Gastrocnemius medialis (tissue), 4 donors: ENCODE measurements at regions not wholly inside any gene's neighbourhood (a gene's known extent, or its start where the extent isn't known, plus 50 kb on each side); places are given as distances from the start of the nearest gene placed in this dataset.

Source experiments
- ATAC-seq, 2 donors: fragments of 150-250 bp; one replicate each; pipeline ENCODE4 v1.9.1; 2016
- DNase-seq, 2 donors: peaks; one replicate each; pipeline ENCODE4 v3.0.0-alpha.2; 2019
- H3K27ac ChIP-seq, 4 donors: fragments of 200-600 bp; sonication (generic); 1 replicate in 1 of 4; 2 replicates in 3 of 4; pipeline ENCODE4 v1.5.1; 2016 to 2018; ENCODE audit warnings: mild to moderate bottlenecking in 2 of 4, moderate library complexity in 1 of 4
- H3K27me3 ChIP-seq, 3 donors: fragments of 200-600 bp; sonication (generic) in 2 of 3; 1 replicate in 1 of 3; 2 replicates in 2 of 3; pipeline versions ENCODE4 v1.5.1 to v1.6.0; 2016 to 2019; ENCODE audit warnings: mild to moderate bottlenecking in 1 of 3, moderate library complexity in 1 of 3
- H3K36me3 ChIP-seq, 2 donors: fragments of 200-600 bp; sonication (generic) in 1 of 2; one replicate each; pipeline ENCODE4 v1.5.1; 2017 to 2018
- H3K4me1 ChIP-seq, 2 donors: fragments of 200-600 bp; sonication (generic) in 1 of 2; one replicate each; pipeline ENCODE4 v1.5.1; 2016 to 2017; ENCODE audit warnings: mild to moderate bottlenecking in 2 of 2
- H3K4me3 ChIP-seq, 4 donors: fragments of 200-600 bp; sonication (generic) in 3 of 4; 1 replicate in 1 of 4; 2 replicates in 3 of 4; pipeline ENCODE4 v1.5.1; 2016 to 2019; ENCODE audit warnings: mild to moderate bottlenecking in 2 of 4
- H3K9me3 ChIP-seq, 3 donors: fragments of 200-600 bp; sonication (generic) in 2 of 3; 1 replicate in 1 of 3; 2 replicates in 2 of 3; pipeline ENCODE4 v1.5.1; 2016 to 2019
- CTCF ChIP-seq, 5 experiments: fragments of 450-650 bp in 3 of 5; fragments of 200-600 bp in 2 of 5; sonication (generic) in 2 of 5; IDR thresholded peaks in 4 of 5; conservative IDR thresholded peaks in 1 of 5; 1 replicate in 4 of 5; 2 replicates in 1 of 5; pipeline ENCODE4 v1.5.1; 2016 to 2019; ENCODE audit warnings: antibody characterized with exemption in 5 of 5, mild to moderate bottlenecking in 3 of 5, moderate library complexity in 3 of 5
- POLR2A ChIP-seq, 2 donors: fragments of 450-650 bp; IDR thresholded peaks; one replicate each; pipeline ENCODE4 v1.6.1; 2017; ENCODE audit warnings: antibody characterized with exemption in 2 of 2, mild to moderate bottlenecking in 2 of 2, moderate library complexity in 2 of 2
- in situ Hi-C, 4 donors: fragments of 200-750 bp; cut with MboI; loops; one replicate each; pipeline versions ENCODE4 v1.15.0 to v1.8.0; 2017; ENCODE audit warnings: low sequenced_read_pairs in 4 of 4
- intact Hi-C: fragments of 100-400 bp; cut with DNase I; formaldehyde crosslinking; loops from one replicate; pipeline ENCODE4 v1.15.1; 2023; ENCODE audit warnings: low total_unique reads

DNA sequence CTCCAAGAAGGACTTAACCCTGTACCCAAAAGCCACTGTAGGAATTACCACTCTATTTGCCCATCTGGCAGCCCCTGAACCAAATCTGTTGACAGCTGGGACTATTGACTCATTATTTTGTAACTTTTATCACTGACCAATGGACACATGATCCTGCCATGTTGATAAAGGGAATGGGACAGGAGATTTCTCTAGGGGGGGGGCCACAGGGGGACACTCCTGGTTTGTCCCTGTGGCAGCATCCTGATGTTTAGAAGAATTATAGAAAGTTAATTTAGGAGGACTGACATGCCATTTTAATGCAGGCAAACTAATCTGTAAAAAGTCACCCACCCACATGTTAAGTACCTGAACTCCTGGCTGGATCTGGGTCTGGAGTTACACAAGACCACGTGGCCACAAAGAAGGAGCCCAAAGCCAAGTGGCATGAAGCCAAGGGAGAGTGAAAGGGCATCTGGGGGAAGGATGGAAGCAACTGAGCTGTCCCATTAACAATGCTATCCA lies 558.1 kb downstream of the ETS1 start:
- intact Hi-C loops (no loop called here), in situ Hi-C loops (loop anchor here in 2 of 4 donors (25.0 kb wide), 2 partner anchors 608 to 808 kb away; no protein-coding TSS in a partner anchor)
- no peaks in the 10 kb centered on the region for H3K36me3 ChIP-seq
- no peak for ATAC-seq
- no peak overlapping the region for H3K27ac ChIP-seq
- no peaks in the 10 kb centered on the region for H3K27me3 ChIP-seq
- H3K9me3 ChIP-seq = no peaks in the 10 kb centered on the region
- DNase-seq = no peak
- TF ChIP-seq POLR2A (IDR thresholded peaks at IDR 0.05) (no peak), CTCF (IDR thresholded peaks at IDR 0.05 in 4 of 5, conservative IDR thresholded peaks at IDR 0.05 in 1 of 5) (no peak)
- no peak overlapping the region for H3K4me3 ChIP-seq
- no peaks in the 10 kb centered on the region for H3K4me1 ChIP-seq

DNA sequence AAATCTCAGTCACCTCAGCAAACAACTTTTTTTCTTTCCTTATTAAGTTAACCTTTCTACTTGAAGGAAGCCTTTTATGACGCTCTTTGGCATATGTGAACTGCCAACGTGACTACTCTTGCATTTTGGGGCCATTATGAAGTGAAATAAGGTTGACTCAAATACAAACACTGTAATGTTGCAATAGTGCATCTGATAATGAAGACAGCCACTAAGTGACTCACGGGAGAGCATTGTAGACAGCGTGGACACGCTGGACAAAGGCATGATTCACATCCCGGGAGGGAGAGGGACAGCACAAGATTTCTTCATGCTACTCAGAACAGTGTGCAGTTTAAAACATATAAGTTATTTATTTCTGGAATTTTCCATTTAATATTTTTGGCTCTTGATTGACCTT lies 560.8 kb downstream of the ETS1 start:
- Histone ChIP-seq H3K36me3 (no peaks in the 10 kb centered on the region), H3K27ac (no peak overlapping the region), H3K4me3 (no peak overlapping the region), H3K27me3 (no peaks in the 10 kb centered on the region), H3K4me1 (no peaks in the 10 kb centered on the region), H3K9me3 (no peaks in the 10 kb centered on the region)
- in situ Hi-C loops = loop anchor here in 2 of 4 donors (25.0 kb wide), 2 partner anchors 611 to 811 kb away; no protein-coding TSS in a partner anchor
- no peak for DNase-seq
- intact Hi-C loops = no loop called here
- ATAC-seq = no peak
- TF ChIP-seq CTCF (IDR thresholded peaks at IDR 0.05 in 4 of 5, conservative IDR thresholded peaks at IDR 0.05 in 1 of 5) (no peak), POLR2A (IDR thresholded peaks at IDR 0.05) (no peak)

DNA sequence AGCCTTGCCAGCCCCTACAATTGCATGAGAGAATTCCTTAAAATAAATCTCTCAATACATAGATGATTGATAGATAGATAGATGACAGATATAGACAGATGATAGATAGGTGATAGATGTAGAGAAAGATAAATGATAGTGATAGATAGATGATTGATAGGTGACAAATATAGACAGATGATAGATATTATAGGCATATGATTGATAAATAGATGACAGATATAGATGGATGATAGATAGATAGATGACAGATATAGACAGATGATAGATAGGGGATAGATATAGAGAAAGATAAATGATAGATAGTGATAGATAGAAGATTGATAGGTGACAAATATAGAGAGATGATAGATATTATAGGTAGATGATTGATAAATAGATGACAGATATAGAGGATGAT lies 564.6 kb downstream of the ETS1 start:
- intact Hi-C loops = no loop called here
- ATAC-seq (no peak), DNase-seq (no peak)
- in situ Hi-C loops = no loop called here
- TF ChIP-seq POLR2A (IDR thresholded peaks at IDR 0.05) = no peak
- Histone ChIP-seq H3K4me1 (no peaks in the 10 kb centered on the region), H3K4me3 (no peak overlapping the region), H3K27me3 (no peaks in the 10 kb centered on the region), H3K9me3 (no peaks in the 10 kb centered on the region), H3K36me3 (no peaks in the 10 kb centered on the region), H3K27ac (no peak overlapping the region)

GRCh38 chr11:128022007-128022368 lies 565.4 kb downstream of the ETS1 start:
- TF ChIP-seq POLR2A (IDR thresholded peaks at IDR 0.05) (no peak), CTCF (IDR thresholded peaks at IDR 0.05 in 4 of 5, conservative IDR thresholded peaks at IDR 0.05 in 1 of 5) (no peak)
- Histone ChIP-seq H3K4me3 (no peak overlapping the region), H3K27ac (no peak overlapping the region), H3K4me1 (no peaks in the 10 kb centered on the region), H3K9me3 (no peaks in the 10 kb centered on the region), H3K36me3 (no peaks in the 10 kb centered on the region), H3K27me3 (no peaks in the 10 kb centered on the region)
- in situ Hi-C loops = no loop called here
- intact Hi-C loops = no loop called here
- ATAC-seq (no peak), DNase-seq (no peak)

- H3K9me3 ChIP-seq = no peaks in the 10 kb centered on the region
- no peak overlapping the region for H3K4me3 ChIP-seq
- no peak overlapping the region for H3K27ac ChIP-seq
- in situ Hi-C loops = no loop called here
- no peaks in the 10 kb centered on the region for H3K27me3 ChIP-seq
- DNase-seq = no peak
- TF ChIP-seq CTCF (IDR thresholded peaks at IDR 0.05 in 4 of 5, conservative IDR thresholded peaks at IDR 0.05 in 1 of 5) = peak in 1 of 5 experiments; percentile 24
- no peak for TF ChIP-seq POLR2A (IDR thresholded peaks at IDR 0.05)
- H3K36me3 ChIP-seq = no peaks in the 10 kb centered on the region
- no peaks in the 10 kb centered on the region for H3K4me1 ChIP-seq
- ATAC-seq = no peak
- intact Hi-C loops = no loop called here
Measured at GRCh38 chr11:128021349-128022006, 565.9 kb downstream of the ETS1 start.
